Heart left ventricle (tissue), 13 donors: ENCODE measurements at regions not wholly inside any gene's neighbourhood (a gene's known extent, or its start where the extent isn't known, plus 50 kb on each side); places are given as distances from the start of the nearest gene placed in this dataset.

ENCODE experiments used
- CTCF ChIP-seq, 12 donors: fragments of 200-600 bp; sonication (generic) in 4 of 12; IDR thresholded peaks; one replicate each; pipeline versions ENCODE4 v1.5.0 to v1.8.0; 2018 to 2022; ENCODE audit warnings: antibody characterized with exemption in 12 of 12, mild to moderate bottlenecking in 5 of 12
- POLR2A ChIP-seq, 2 donors: fragments of 450-650 bp; IDR thresholded peaks; one replicate each; pipeline ENCODE4 v1.6.1; 2017; ENCODE audit warnings: antibody characterized with exemption in 2 of 2, mild to moderate bottlenecking in 2 of 2, moderate library complexity in 2 of 2
- donor health status: ischemic (EF 13 %, LVEDD 7.1; RV severe dilation, severe dysfunction).
- donor health status: DM: no; HTN: yes; CAD: no.
- donor health status: DM: no; HTN: no; CAD: no.
- donor health status: ischemic (EF 25% LVEDD 6.9; RV normal size, moderate dysfunction).
- donor health status: ischemic (EF 25% LVEDD 5.7; RV mildly dilated, moderate dysfunction).
- donor health status: ischemic (EF 35%, LVEDD 5.7; RV mildly dilated, moderate dysfunction).
- donor health status: nonischemic (EF 11% LVEDD 7.7; RV severe dilation, severe dysfunction).
- donor health status: DM: yes; HTN: yes; CAD: no.
- donor health status: PGD.
- donor health status: ischemic (EF 29% LVEDD 5.4; RV normal size, mild dysfunction).
- donor health status: nonischemic (EF 23%, LVEDD 6.1; RV moderate dilation, normal function).

- TF ChIP-seq POLR2A (IDR thresholded peaks at IDR 0.05) (no peak), CTCF (IDR thresholded peaks at IDR 0.05) (no peak)
These were observed 912.6 kb downstream of the NTRK3 start for GRCh38 chr15:87343966-87344365.
